GM21526 (cell line): ENCODE measurements at regions not wholly inside any gene's neighbourhood (a gene's known extent, or its start where the extent isn't known, plus 50 kb on each side); places are given as distances from the start of the nearest gene placed in this dataset.

Experiments used
- ATAC-seq: cut with Tn5 transposase; IDR thresholded peaks from one replicate; pipeline ENCODE4 v1.9.1; 2021; ENCODE audit warnings: moderate library complexity; ENCODE audit not compliant: unreplicated experiment, low FRiP score

GRCh38 chr6:25175196-25175595 lies 104.0 kb upstream of the CARMIL1 start:
- ATAC-seq = no peak

- ATAC-seq = no peak
These were observed 103.5 kb upstream of the CARMIL1 start for GRCh38 chr6:25175681-25176080.

GRCh38 chr6:25176466-25176865 lies 102.7 kb upstream of the CARMIL1 start:
- ATAC-seq = no peak

- no peak for ATAC-seq
These were observed 101.6 kb upstream of the CARMIL1 start for GRCh38 chr6:25177500-25178028.

DNA sequence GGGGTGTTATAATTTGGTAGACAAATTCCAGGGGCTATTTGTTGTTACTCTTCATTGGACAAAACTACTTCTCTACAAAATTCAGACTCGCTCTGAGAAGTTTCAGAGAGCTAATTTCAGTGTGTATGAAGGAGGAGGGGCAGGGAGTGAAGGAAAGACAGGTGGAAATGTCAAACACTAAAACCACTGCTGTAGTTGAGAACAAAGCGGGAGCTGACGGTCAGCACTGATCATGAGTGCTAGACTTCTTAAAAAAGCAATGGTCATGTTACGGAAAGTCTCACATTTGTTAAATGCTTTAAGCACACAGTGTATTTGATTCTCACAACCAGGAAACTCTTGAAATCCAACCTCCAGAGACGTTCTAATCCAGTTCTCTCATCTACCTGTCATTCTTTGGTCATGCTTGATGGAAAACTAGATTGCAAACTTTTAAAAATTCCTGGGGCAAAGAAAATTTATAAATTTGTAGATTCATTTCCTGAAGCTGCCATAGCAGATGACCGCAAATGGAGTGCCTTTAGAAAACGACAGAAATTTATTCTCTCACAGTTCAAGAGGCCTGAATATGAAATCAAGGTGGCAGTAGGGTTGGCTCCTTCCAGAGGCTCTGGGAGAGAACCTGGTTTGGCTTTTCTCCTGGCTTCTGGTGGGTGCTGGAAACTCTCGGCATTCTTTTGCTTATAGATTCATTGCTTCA lies 100.7 kb upstream of the CARMIL1 start:
- no peak for ATAC-seq

- ATAC-seq = no peak
These were observed 100.0 kb upstream of the CARMIL1 start for GRCh38 chr6:25179051-25179778.

DNA sequence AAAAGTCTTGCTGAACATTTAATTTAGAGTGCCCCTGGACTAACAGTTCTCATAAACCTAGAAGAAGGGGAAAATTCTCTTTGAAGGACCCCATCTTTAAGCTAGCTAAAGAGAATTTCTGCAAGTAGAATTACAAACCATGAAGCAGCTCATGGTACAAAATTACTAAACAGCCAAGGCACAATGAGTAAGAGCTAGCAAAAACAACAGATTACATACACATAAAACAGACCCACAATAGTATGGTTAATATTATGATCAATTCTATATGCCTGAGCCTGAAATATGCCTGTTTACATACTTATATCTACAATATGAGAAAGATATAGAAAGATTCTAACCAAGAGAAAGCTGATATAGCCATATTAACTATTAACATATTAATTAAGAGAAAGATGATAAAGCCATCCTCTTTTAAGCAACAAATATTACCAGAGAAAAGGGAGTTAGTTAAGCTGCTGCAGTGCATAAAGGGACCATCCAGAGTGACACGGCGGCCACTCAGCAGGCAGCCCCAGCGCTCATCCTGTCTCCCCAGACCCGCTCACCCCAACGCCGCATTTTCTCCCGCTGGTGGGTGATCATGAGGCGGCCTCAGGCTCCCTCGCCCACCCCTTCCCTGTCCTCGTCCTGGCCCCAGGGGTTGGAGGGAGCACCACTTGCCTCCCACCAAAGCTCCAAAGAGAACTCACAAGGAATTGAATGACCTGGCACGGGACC lies 98.4 kb upstream of the CARMIL1 start:
- no peak for ATAC-seq

DNA sequence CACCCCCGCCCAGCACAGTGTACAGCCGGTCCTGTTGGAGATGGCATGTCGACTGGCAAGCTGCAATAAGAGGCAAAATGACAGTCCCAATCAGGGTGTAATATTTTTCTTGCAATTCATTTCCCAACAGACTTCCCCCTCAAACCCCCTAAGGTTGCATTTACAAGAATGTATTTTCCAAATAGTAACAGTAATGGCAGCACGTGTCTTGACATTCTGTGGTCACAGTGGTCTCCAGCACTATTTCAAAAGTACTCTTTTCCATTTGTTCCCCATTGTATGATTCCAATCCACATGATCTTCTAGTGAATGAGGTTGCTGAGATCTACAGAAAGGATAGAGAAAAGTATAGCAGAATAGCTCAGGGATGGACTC lies 97.8 kb upstream of the CARMIL1 start:
- no peak for ATAC-seq

DNA sequence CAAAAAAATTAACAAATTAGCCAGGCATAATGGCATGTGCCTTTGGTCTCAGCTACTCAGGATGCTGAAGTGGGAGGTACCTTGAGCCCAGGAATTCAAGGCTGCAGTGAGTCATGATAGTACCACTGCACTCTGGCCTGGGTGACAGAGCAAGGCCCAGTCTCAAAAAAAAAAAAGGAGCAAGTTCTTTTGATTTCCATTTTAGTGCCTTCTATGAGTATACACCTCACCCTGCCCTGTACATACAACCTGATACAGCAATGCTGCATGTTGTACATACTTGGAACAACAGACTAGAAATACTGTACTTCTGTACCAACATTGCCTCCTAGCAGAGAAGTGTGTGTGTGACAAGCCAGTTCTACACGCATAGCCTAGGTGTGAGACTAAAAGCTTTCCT lies 97.3 kb upstream of the CARMIL1 start:
- no peak for ATAC-seq

- no peak for ATAC-seq
These were observed 92.3 kb upstream of the CARMIL1 start for GRCh38 chr6:25186919-25187318.

GRCh38 chr6:25188232-25188631 lies 90.9 kb upstream of the CARMIL1 start:
- ATAC-seq = no peak

DNA sequence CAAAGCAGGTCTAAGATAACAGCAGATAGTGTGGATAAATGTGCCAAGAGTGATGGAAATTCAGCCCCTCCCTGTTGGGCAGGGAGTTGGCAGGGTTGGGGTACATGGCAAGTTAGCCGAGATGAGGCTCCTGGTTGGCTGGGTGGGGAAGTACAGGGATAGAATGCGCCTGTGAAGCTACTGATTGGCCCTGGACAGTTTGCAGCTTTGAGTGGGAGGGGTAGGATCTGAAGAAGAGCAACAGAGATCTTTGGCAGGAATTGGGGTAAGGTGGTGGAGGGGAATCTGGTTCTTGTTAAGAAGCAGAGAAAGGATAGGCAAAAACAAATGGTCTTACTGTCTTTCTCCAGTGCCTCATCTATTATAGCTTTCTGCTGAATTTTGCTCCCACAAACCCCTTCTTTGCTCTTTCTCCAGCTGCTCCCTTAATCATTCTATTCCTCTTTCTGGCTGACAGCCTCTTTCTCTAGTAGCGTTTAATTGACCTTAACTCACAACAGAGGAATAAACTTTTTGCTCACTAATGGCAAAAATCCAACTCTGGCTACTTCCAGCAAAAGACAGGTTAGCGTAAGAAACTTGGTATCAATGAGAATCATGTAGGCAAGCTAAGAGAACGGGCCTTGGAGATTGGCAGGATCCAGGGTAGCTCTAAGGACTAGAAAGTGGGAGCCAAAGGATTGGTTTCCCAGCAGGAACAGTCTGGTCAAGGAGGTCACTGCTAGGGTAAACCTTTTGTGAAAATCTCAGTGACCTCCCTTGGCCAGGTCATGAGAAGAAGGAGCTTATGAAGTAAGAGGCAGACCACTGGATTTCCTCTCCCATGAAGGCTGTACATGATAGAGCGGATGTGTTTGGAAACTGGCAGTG lies 86.3 kb upstream of the CARMIL1 start:
- no peak for ATAC-seq

DNA sequence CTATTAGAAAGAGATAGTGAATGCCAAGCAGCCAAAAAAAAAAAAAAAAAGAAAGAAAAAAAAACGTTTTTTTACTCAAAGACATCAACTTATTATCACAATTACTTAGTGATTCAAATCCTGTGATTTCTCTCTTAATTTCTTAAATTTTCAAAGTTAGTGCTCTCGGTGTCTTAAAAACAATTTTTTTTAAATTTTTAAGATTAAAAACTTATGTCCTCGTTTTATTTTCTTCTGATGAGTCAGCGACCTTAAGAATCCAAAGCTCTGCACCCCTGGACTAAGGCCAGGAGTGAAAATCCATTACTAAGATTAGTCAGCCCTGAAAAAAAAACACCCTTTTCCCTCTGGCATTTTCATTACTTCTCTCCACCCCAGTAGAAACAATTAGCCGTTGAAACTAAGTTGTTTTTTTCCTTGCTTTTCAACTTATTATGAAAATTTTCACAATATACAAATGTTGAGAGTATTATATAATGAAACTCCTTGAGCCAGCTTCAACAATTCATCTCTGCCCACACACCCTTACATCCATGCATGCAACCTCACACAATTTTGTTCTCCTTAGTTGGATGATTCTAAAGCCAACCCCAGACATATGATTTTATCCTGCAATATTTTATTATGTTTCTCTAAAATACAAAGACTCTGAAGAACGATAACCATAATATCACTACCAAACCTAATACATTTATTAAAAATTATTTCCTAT lies 85.6 kb upstream of the CARMIL1 start:
- no peak for ATAC-seq

GRCh38 chr6:25194172-25194678 lies 84.9 kb upstream of the CARMIL1 start:
- ATAC-seq = no peak

GRCh38 chr6:25196464-25196863 lies 82.7 kb upstream of the CARMIL1 start:
- ATAC-seq = no peak

- ATAC-seq = no peak
These were observed 82.1 kb upstream of the CARMIL1 start for GRCh38 chr6:25197111-25197510.

- no peak for ATAC-seq
These were observed 79.6 kb upstream of the CARMIL1 start for GRCh38 chr6:25199544-25199943.

GRCh38 chr6:25202504-25202903 lies 76.7 kb upstream of the CARMIL1 start:
- no peak for ATAC-seq

GRCh38 chr6:25205629-25206028 lies 73.5 kb upstream of the CARMIL1 start:
- no peak for ATAC-seq
